ENCODE measurements at regions not wholly inside any gene's neighbourhood (a gene's known extent, or its start where the extent isn't known, plus 50 kb on each side); places are given as distances from the start of the nearest gene placed in this dataset.

DNA sequence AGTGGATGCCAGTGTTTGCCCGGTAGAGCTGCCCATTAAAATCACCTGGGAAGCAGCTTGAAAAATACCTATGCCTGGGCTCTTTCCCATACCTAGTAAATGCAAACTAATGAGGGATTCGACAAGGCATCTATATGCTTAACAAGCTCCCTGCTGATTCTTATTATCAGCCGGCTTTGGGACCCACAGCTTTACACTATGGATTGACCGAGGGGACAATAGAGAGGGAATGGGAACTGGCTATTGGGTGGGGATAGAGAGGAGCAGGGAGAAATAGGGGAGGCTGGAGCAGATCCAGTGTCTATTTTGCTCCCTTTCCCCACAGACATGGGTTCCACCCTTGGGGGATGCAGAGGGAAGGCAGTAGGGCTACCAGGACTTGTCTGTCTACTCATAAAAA is 103.1 kb upstream of the TEX13D start:
- TF ChIP-seq RARB (CRISPR knock-in tag; IDR thresholded peaks at IDR 0.05) = no peak
- TF ChIP-seq CSDC2 (CRISPR knock-in tag; IDR thresholded peaks at IDR 0.05) = no peak
- TF ChIP-seq, protein P1, sequence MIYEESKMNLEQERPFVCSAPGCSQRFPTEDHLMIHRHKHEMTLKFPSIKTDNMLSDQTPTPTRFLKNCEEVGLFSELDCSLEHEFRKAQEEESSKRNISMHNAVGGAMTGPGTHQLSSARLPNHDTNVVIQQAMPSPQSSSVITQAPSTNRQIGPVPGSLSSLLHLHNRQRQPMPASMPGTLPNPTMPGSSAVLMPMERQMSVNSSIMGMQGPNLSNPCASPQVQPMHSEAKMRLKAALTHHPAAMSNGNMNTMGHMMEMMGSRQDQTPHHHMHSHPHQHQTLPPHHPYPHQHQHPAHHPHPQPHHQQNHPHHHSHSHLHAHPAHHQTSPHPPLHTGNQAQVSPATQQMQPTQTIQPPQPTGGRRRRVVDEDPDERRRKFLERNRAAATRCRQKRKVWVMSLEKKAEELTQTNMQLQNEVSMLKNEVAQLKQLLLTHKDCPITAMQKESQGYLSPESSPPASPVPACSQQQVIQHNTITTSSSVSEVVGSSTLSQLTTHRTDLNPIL (CRISPR knock-in tag; IDR thresholded peaks at IDR 0.05; ENCODE audit: low read depth) = no peak
- TF ChIP-seq ZNF565 (CRISPR knock-in tag; conservative IDR thresholded peaks at IDR 0.05; ENCODE audit: low read depth) = no peak
- TF ChIP-seq PPARA (CRISPR knock-in tag; IDR thresholded peaks at IDR 0.05; ENCODE audit: borderline replicate concordance) = no peak
- no peak for TF ChIP-seq ZFP30 (CRISPR knock-in tag; IDR thresholded peaks at IDR 0.05)
- TF ChIP-seq, protein P2, sequence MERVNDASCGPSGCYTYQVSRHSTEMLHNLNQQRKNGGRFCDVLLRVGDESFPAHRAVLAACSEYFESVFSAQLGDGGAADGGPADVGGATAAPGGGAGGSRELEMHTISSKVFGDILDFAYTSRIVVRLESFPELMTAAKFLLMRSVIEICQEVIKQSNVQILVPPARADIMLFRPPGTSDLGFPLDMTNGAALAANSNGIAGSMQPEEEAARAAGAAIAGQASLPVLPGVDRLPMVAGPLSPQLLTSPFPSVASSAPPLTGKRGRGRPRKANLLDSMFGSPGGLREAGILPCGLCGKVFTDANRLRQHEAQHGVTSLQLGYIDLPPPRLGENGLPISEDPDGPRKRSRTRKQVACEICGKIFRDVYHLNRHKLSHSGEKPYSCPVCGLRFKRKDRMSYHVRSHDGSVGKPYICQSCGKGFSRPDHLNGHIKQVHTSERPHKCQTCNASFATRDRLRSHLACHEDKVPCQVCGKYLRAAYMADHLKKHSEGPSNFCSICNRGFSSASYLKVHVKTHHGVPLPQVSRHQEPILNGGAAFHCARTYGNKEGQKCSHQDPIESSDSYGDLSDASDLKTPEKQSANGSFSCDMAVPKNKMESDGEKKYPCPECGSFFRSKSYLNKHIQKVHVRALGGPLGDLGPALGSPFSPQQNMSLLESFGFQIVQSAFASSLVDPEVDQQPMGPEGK (CRISPR knock-in tag; IDR thresholded peaks at IDR 0.05; ENCODE audit: borderline replicate concordance) = no peak
- TF ChIP-seq, protein P3, sequence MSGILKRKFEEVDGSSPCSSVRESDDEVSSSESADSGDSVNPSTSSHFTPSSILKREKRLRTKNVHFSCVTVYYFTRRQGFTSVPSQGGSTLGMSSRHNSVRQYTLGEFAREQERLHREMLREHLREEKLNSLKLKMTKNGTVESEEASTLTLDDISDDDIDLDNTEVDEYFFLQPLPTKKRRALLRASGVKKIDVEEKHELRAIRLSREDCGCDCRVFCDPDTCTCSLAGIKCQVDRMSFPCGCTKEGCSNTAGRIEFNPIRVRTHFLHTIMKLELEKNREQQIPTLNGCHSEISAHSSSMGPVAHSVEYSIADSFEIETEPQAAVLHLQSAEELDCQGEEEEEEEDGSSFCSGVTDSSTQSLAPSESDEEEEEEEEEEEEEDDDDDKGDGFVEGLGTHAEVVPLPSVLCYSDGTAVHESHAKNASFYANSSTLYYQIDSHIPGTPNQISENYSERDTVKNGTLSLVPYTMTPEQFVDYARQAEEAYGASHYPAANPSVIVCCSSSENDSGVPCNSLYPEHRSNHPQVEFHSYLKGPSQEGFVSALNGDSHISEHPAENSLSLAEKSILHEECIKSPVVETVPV (CRISPR knock-in tag; IDR thresholded peaks at IDR 0.05) = no peak
- no peak for TF ChIP-seq ZNF70 (CRISPR knock-in tag; IDR thresholded peaks at IDR 0.05)
- no peak for TF ChIP-seq ESRRG (CRISPR knock-in tag; IDR thresholded peaks at IDR 0.05)
- no peak for TF ChIP-seq GLIS3 (CRISPR knock-in tag; IDR thresholded peaks at IDR 0.05)
- TF ChIP-seq TCF4 (CRISPR knock-in tag; IDR thresholded peaks at IDR 0.05; ENCODE audit: borderline replicate concordance) = no peak
- no peak for TF ChIP-seq BACH2 (CRISPR knock-in tag; IDR thresholded peaks at IDR 0.05; ENCODE audit: borderline replicate concordance)
- TF ChIP-seq ARNTL (CRISPR knock-in tag; IDR thresholded peaks at IDR 0.05; ENCODE audit: borderline replicate concordance, low read depth) = no peak
